RPMI7951 (cell line): ENCODE measurements at regions not wholly inside any gene's neighbourhood (a gene's known extent, or its start where the extent isn't known, plus 50 kb on each side); places are given as distances from the start of the nearest gene placed in this dataset.

Experiments used
- DNase-seq: peaks from one replicate; pipeline ENCODE4 v3.0.0-alpha.2; 2012; ENCODE audit warnings: low read depth

GRCh38 chr5:10173716-10174115 lies 76.0 kb downstream of the ATPSCKMT start:
- no peak for DNase-seq

- DNase-seq = no peak
These were observed 77.4 kb downstream of the ATPSCKMT start for GRCh38 chr5:10172247-10172646.

- DNase-seq = no peak
These were observed 80.3 kb downstream of the ATPSCKMT start for GRCh38 chr5:10169359-10169758.

GRCh38 chr5:10168254-10168653 lies 81.4 kb downstream of the ATPSCKMT start:
- DNase-seq = no peak

GRCh38 chr5:10167806-10168205 lies 81.9 kb downstream of the ATPSCKMT start:
- DNase-seq = no peak

- DNase-seq = no peak
These were observed 83.3 kb downstream of the ATPSCKMT start for GRCh38 chr5:10166392-10166791.

GRCh38 chr5:10162468-10162867 lies 87.2 kb downstream of the ATPSCKMT start:
- DNase-seq = no peak

- DNase-seq = no peak
These were observed 87.9 kb downstream of the ATPSCKMT start for GRCh38 chr5:10161778-10162177.

GRCh38 chr5:10160241-10160640 lies 89.4 kb downstream of the ATPSCKMT start:
- no peak for DNase-seq

GRCh38 chr5:10158886-10159285 lies 90.8 kb downstream of the ATPSCKMT start:
- no peak for DNase-seq

- DNase-seq = no peak
These were observed 92.5 kb downstream of the ATPSCKMT start for GRCh38 chr5:10157085-10157669.

GRCh38 chr5:10155897-10156667 lies 93.6 kb downstream of the ATPSCKMT start:
- no peak for DNase-seq

- no peak for DNase-seq
These were observed 95.7 kb downstream of the ATPSCKMT start for GRCh38 chr5:10153808-10154537.

- no peak for DNase-seq
These were observed 96.3 kb downstream of the ATPSCKMT start for GRCh38 chr5:10153394-10153793.

- no peak for DNase-seq
These were observed 98.0 kb downstream of the ATPSCKMT start for GRCh38 chr5:10151656-10152055.

- DNase-seq = no peak
These were observed 99.8 kb downstream of the ATPSCKMT start for GRCh38 chr5:10149911-10150310.

GRCh38 chr5:10145923-10146401 lies 103.7 kb downstream of the ATPSCKMT start:
- DNase-seq = peak; percentile 46

- DNase-seq = no peak
These were observed 105.6 kb downstream of the ATPSCKMT start for GRCh38 chr5:10144040-10144439.

GRCh38 chr5:10140195-10140973 lies 109.3 kb downstream of the ATPSCKMT start:
- peak; percentile 17 for DNase-seq

GRCh38 chr5:10138395-10139057 lies 111.2 kb downstream of the ATPSCKMT start:
- no peak for DNase-seq

- peak; percentile 22 for DNase-seq
These were observed 115.9 kb downstream of the ATPSCKMT start for GRCh38 chr5:10133830-10134229.
